HG03159 (cell line): ENCODE measurements at regions not wholly inside any gene's neighbourhood (a gene's known extent, or its start where the extent isn't known, plus 50 kb on each side); places are given as distances from the start of the nearest gene placed in this dataset.
"Not testable (repeated sequence)": the region's sequence is repeated elsewhere in the genome, so short reads cannot be mapped to it uniquely, and the experiment has no call there.

Experiments
- ATAC-seq: cut with Tn5 transposase; IDR thresholded peaks from one replicate; pipeline ENCODE4 v1.9.1; 2021; ENCODE audit warnings: mild to moderate bottlenecking, moderate library complexity; ENCODE audit not compliant: unreplicated experiment

DNA sequence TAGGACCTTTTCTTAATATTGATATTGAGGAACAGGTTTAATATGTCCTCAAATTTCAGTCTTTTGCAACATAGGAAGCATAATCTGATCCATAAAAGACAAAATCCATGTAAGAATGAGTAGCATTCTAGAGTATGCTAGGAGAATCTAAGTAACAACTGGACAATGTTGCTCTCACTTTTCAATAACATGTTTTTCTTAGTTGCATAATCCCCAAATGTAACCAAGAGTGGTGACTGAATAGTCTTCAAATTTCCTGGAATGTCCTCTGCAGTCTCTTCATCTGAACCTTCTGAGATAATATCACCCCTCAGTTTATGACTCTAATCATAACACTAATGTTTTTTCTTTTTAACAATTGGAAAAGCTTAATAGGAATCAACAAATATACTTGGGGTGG lies 110.0 kb upstream of the ZEB2 start:
- ATAC-seq, result no peak

- no peak for ATAC-seq
Measured at GRCh38 chr2:144628566-144628965, 108.6 kb upstream of the ZEB2 start.

GRCh38 chr2:144625626-144626025 lies 105.7 kb upstream of the ZEB2 start:
- ATAC-seq, result no peak

DNA sequence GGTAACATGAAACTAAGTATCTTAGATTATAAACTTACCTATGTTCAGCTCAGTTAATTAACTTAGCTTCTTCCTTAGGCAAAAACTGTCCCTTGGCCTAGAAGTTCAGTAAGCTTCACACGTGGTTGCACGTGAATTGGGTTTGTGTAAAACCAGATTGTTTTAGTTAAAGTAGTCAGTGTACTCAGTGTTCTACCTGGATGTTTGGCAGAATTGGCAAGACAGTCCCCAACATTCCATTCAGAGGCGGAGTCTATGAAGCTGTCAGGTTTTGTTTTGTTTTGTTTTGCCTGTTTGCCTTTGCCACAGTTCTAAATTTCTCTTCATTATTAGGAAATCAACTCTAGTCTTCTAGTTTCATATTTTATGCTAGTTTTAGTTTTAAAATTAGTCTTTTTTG lies 105.3 kb upstream of the ZEB2 start:
- no peak for ATAC-seq

- ATAC-seq, result no peak
Measured at GRCh38 chr2:144624451-144624850, 104.5 kb upstream of the ZEB2 start.

GRCh38 chr2:144622373-144622772 lies 102.5 kb upstream of the ZEB2 start:
- ATAC-seq, result not testable (repeated sequence)

- no peak for ATAC-seq
Measured at GRCh38 chr2:144621266-144621665, 101.3 kb upstream of the ZEB2 start.

DNA sequence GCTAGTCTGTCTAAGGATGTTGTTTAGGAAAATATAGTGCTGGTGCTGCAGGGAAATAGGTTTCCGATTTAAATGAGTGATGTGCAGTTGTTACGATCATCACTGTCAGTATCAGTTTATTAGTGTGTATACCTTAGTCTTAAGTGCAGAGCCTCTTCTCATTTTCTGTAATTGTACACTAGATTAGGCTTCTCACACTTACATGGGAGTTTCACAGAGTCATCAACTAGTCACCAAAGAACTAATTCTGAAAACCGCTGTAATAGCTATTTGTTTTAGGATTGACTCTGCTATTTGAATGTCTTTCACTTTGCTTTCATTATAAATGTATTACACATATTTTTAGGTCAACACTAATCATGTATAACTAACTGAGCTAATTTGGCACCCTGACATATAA lies 99.8 kb upstream of the ZEB2 start:
- no peak for ATAC-seq

GRCh38 chr2:144617171-144617570 lies 97.3 kb upstream of the ZEB2 start:
- not testable (repeated sequence) for ATAC-seq

DNA sequence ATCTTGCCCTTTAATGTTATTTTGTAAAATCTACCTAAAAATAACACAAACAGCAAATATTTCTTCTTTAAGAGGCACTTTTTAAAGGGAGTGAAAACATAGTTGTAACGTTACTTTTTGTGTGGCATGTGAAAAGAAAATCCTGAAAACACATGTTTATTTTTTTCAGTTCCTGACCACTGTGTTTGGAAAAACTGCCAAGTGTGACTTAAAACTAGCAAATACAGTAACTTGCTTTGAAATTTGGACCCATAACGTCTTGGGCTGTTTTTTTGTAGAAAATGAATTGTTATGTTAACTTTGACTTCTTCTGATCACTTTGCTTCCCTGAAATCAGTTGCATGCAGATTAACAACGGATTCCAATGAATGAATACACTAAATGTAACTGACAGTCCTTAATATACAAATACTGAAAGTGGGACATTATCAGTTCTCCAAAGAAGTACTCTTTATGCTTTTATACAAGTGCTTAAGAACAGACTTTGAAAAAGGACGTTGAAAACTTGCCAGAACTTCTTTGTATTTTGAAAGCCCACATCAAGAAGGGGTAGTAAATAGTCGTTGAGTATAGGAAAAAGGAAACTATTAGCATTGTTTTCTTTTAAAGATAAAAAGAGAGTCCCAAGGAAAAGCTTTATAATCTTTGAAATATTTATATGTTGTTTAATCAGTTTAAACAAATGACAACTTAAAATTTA lies 96.1 kb upstream of the ZEB2 start:
- no peak for ATAC-seq

DNA sequence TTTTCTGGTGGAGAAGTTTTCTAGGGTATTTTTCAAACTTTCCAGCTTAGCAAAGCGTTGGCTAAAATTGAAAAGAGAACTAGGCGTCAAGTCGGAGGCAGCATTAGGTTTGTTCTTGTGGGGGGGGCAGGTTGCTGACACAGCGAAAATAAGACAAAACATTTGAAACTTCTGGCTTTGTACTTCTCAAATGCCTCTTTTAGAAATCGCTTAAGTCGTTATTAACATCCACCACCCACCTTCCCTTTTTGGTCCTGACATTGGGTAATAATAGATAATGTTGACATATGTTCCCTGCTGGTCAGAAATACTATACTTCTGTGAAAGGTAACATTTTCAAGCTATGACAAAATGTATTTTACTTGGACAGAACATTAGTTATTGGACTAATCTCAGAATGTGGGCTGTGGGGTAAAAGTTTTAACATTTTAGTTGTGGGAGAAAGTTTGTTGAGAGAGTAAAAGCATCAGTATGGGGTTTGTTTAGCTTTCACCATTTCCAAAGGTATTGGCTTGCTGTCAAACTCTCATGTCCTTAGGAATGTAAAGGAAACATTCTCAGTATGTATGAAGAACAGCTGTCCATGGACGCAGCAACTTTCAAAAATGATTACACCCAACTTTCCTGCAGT lies 88.1 kb upstream of the ZEB2 start:
- no peak for ATAC-seq

- no peak for ATAC-seq
Measured at GRCh38 chr2:144607099-144607498, 87.2 kb upstream of the ZEB2 start.

DNA sequence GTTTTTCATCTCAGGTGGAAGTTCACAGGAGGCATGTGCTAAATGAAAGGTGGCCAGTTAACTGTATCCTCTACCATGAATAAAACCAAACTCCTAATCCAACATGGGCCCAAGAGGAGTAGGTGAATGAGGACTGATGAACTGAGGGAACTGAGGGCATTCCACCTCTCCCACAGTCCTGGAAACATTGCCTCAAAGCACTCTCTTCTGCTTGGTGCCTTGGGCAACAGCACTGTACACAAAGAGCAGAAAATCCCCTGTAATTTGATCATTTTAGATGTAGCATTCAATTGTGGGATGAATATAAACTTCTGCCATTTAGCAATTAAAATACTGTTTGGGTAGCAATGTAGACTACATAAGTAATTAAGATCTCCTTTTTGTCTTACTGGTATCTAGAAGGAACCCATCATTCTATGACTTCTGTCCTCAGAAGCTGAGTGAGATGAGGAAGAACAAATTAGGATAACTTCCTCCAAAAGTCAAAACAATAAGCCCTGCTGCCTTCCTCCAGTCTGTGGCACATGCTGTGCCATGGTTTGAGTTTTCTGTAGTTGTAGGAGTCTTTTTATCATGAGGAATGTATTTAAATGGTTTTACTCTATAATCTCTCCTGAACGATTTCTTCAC lies 86.7 kb upstream of the ZEB2 start:
- no peak for ATAC-seq

GRCh38 chr2:144605231-144605840 lies 85.4 kb upstream of the ZEB2 start:
- no peak for ATAC-seq

DNA sequence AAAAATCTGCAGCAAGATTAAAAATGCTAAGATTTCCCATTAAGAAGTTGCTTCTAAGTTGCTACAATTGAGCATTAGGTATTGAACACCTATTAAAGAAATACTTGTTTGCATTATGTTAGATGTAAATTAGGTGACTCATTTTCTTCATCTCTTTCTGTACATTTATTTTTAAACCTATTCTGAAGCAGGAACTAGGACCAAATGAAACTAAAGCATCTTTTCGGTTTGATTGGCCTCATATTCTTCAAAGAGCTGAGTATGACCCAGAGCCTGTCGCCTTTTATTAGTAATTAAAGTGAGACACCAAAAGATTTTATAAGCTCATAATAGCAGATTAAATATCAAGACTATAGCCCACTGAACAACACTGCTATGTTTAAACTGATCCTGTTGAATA lies 83.4 kb upstream of the ZEB2 start:
- ATAC-seq, result no peak

GRCh38 chr2:144598906-144599305 lies 79.0 kb upstream of the ZEB2 start:
- no peak for ATAC-seq

- ATAC-seq, result no peak
Measured at GRCh38 chr2:144597894-144598593, 78.1 kb upstream of the ZEB2 start.

- ATAC-seq, result no peak
Measured at GRCh38 chr2:144597388-144597787, 77.5 kb upstream of the ZEB2 start.

DNA sequence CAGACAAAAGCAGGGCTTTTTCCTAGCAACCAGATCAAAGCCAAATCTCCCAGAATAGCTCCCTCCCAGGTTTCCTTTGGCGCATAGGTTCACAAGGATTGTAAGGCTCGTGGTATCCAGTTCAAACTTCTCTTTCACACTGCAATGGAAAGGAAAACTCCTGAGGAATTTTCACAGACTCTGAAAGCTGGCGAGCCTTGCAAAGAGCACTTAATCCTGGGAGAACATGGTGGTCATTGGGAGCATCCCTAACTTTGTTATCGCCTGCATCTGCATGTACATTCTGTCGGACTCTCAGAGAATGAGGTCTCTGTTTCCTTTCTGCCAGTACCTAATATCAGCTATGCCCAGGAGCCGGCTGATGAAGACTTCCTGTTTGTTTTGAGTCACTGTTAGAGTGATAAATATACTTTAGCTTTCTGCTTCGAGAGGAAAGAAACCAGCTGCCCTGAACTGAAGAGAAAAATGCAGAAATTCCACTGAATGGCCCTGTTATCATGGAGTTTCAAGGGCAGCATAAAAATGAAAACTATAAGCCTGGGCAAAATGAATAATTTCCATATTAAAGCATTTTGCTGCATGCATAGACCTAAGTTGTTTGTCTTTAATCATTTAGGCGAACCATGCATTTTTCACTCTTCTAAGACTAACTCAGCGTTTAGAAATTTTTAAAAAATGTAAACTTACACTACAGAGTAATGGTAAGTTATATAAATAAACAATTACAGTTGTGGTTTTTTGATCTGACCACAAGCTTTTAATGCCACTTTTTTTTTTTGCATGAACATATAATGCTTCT lies 76.4 kb upstream of the ZEB2 start:
- ATAC-seq, result peak; percentile 88

- peak; percentile 55 for ATAC-seq
Measured at GRCh38 chr2:144595686-144596072, 75.8 kb upstream of the ZEB2 start.

GRCh38 chr2:144595279-144595678 lies 75.4 kb upstream of the ZEB2 start:
- no peak for ATAC-seq
